Loucy (cell line): ENCODE measurements at regions not wholly inside any gene's neighbourhood (a gene's known extent, or its start where the extent isn't known, plus 50 kb on each side); places are given as distances from the start of the nearest gene placed in this dataset.

Experiments used
- EZH2phosphoT487 ChIP-seq: fragments of 200-600 bp; IDR thresholded peaks from 2 replicates; pipeline ENCODE4 v1.6.1; 2018; ENCODE audit warnings: antibody characterized with exemption, mild to moderate bottlenecking, moderate library complexity, borderline replicate concordance
- TF ChIP-seq, protein P1 (sequence below): fragments of 200-600 bp; sonication (generic); conservative IDR thresholded peaks from 2 replicates; pipeline ENCODE4 v1.5.1; 2014; ENCODE audit warnings: mild to moderate bottlenecking, antibody characterized with exemption, low read length

DNA sequence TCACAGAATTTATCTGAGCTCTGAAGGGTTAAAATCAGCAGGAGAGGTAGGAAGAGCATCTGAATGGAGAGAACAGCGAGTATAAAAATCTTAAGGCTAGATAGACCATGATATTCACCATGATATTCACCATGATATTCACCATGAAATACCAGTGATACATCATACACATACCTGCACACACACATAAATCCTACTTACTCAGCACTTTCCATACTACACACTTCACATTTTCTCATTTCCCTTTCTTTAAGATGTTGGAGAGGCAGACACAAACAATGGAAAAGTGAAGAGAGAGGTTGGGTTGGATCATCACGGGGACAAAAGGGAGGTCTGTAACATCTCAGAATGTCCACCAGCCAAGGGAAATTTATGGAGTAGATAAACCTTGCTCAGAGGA is 66.4 kb upstream of the ATP10B start:
- TF ChIP-seq, protein P1, sequence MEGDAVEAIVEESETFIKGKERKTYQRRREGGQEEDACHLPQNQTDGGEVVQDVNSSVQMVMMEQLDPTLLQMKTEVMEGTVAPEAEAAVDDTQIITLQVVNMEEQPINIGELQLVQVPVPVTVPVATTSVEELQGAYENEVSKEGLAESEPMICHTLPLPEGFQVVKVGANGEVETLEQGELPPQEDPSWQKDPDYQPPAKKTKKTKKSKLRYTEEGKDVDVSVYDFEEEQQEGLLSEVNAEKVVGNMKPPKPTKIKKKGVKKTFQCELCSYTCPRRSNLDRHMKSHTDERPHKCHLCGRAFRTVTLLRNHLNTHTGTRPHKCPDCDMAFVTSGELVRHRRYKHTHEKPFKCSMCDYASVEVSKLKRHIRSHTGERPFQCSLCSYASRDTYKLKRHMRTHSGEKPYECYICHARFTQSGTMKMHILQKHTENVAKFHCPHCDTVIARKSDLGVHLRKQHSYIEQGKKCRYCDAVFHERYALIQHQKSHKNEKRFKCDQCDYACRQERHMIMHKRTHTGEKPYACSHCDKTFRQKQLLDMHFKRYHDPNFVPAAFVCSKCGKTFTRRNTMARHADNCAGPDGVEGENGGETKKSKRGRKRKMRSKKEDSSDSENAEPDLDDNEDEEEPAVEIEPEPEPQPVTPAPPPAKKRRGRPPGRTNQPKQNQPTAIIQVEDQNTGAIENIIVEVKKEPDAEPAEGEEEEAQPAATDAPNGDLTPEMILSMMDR: no peak
- no peak for TF ChIP-seq EZH2phosphoT487
